RWPE1 (cell line): ENCODE measurements at regions not wholly inside any gene's neighbourhood (a gene's known extent, or its start where the extent isn't known, plus 50 kb on each side); places are given as distances from the start of the nearest gene placed in this dataset.
"Not testable (repeated sequence)": the region's sequence is repeated elsewhere in the genome, so short reads cannot be mapped to it uniquely, and the experiment has no call there.

Experiments
- CTCF ChIA-PET: fragments of 350-600 bp; sonication (Branson Sonifier 250); formaldehyde crosslinking; extraction: SDS; loops from one replicate; lab custom pipeline; 2021; lab: Yijun Ruan, JAX
- POLR2A ChIA-PET: fragments of 400-600 bp; formaldehyde crosslinking; extraction: SDS; loops from one replicate; lab custom pipeline; 2020; ENCODE audit warnings: antibody characterized with exemption; ENCODE audit not compliant: low non-redundant PET; lab: Yijun Ruan, JAX
- DNase-seq: peaks from one replicate; pipeline ENCODE4 v3.0.0; 2012; ENCODE audit warnings: low spot score
- H3K27ac ChIP-seq: fragments of 450-650 bp; 2 replicates; pipeline ENCODE4 v1.5.1; 2017
- TF ChIP-seq, protein P1 (sequence below): fragments of 450-650 bp; conservative IDR thresholded peaks from 2 replicates; pipeline ENCODE4 v1.5.1; 2017; ENCODE audit warnings: low read depth, mild to moderate bottlenecking

DNA sequence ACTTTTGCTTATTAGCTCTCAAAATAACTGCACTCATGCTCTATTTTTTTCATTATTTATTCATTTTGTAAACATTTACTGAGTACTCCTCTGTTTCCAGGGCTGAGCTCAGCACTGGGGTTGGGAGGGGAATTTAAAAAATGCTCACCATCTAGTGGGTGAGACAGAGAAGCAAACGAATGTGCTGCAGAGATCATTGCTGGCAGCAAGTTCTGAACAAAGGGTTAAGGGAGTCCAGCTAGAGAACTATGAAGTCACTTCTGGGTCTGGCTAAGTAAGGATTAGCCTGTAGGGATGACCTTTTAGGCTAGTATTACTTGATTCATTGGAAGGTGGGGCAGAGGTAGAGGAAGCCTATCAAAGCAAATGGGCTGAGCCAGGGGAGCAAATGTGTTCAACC is 99.1 kb upstream of the ZNF644 start:
- CTCF ChIA-PET, result interaction anchor here (0.6 kb wide), 1 partner anchor 288 kb away, joined by 4 read pairs; no protein-coding TSS in a partner anchor
- POLR2A ChIA-PET, result no interaction called here
- no peak for DNase-seq
- TF ChIP-seq, protein P1, sequence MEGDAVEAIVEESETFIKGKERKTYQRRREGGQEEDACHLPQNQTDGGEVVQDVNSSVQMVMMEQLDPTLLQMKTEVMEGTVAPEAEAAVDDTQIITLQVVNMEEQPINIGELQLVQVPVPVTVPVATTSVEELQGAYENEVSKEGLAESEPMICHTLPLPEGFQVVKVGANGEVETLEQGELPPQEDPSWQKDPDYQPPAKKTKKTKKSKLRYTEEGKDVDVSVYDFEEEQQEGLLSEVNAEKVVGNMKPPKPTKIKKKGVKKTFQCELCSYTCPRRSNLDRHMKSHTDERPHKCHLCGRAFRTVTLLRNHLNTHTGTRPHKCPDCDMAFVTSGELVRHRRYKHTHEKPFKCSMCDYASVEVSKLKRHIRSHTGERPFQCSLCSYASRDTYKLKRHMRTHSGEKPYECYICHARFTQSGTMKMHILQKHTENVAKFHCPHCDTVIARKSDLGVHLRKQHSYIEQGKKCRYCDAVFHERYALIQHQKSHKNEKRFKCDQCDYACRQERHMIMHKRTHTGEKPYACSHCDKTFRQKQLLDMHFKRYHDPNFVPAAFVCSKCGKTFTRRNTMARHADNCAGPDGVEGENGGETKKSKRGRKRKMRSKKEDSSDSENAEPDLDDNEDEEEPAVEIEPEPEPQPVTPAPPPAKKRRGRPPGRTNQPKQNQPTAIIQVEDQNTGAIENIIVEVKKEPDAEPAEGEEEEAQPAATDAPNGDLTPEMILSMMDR, result no peak
- no peak overlapping the region for H3K27ac ChIP-seq

DNA sequence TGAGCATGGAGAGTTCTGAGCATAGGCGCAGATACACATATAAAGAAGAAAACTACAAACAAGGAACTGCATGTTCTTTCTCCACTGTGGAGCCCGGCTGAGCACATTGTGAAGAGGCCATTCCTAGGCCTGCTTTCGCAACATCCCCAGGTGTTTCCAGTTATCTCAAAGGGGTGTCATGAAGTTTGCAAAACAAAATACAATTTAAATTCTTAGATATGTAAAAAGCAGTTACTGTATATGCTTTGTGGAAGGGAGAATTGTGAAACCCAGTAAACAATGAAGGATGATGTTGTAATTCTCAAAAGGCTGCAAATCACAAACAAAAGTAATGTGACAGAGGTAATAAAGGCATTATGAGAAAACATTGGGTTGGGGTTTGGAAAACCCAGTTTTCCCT is 98.6 kb upstream of the ZNF644 start:
- DNase-seq, result no peak
- ChIA-PET POLR2A (no interaction called here), CTCF (no interaction called here)
- no peak overlapping the region for H3K27ac ChIP-seq
- TF ChIP-seq, protein P1, result no peak

DNA sequence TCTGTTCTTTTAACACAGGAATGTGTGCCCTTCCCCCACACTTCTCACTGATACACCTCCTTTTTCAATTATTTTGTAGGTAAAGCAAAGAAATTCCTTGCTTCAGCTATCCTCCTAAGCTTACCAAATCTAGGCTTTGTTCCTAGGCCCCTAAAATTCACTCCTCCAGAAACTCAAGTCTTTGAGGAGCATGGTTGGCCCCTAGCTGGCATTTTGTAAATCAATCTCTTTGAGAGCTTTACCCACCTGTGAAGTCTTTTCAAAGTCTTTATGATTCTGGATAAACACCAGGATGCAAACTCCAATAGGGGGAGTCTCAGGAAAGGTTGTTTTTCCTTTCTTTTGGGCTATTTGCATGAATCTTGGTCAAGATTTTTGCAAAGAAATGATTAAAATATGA is 82.9 kb upstream of the ZNF644 start:
- H3K27ac ChIP-seq, result no peak overlapping the region
- CTCF ChIA-PET, result interaction anchor here (1.0 kb wide), 1 partner anchor 140 kb away, joined by 3 read pairs; no protein-coding TSS in a partner anchor
- DNase-seq, result no peak
- TF ChIP-seq, protein P1, result no peak
- POLR2A ChIA-PET, result no interaction called here

DNA sequence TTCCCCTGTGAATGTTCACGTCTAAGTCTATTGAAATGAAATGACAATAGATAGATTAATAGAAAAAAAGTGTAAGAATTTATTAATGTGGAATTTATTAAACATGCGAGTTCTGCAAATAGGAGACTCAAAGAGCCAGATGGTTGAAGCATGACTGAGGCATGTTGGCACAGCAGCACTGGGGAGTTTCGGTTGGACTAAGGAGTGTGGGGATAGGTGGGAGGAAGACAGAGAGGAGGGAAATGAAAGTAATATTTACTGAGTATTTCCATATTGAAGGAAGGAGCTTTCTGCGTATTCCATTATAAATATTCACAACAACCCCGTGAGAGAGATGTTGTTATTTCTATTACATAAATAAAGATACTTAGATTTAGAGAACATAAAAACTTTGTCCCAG is 79.5 kb upstream of the ZNF644 start:
- POLR2A ChIA-PET, result no interaction called here
- no peak for DNase-seq
- TF ChIP-seq, protein P1, result no peak
- CTCF ChIA-PET, result no interaction called here
- H3K27ac ChIP-seq, result no peak overlapping the region

DNA sequence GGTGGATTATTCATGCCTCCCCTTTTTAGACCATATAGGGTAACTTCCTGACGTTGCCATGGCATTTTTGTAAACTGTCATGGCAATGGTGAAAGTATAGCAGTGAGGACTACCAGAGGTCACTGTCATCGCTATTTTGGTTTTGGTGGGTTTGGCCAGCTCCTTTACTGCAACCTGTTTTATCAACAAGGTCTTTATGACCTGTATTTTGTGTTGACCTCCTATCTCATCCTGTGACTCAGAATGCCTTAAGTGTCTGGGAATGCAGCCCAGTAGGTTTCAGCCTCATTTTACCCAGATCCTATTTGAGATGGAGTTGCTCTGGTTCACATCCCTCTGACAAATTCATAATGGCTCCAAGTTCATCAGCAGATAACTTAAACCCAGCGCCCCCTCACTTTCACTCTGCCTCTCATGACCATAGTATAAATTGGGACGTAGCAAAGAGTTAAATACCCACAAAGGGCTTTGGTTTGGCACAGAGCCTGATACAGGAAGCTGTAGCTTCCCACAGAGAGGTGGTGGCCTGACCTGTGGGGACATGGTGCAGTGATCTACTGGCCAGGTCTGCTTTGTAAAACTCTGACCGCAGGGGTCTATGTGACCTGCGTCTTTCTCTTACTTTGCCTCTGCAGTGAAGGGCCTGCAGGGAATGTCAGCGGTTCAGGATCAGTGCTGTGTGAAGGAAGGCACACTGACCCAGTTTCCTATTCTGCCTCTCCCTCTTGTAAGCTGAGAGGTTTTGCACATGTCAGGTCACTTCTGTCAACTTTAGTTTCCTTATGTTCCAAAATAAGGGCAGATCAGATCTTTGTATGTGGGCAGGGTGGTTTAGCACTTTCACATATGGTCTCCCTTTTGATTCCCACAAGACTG is 78.1 kb upstream of the ZNF644 start:
- DNase-seq, result no peak
- ChIA-PET CTCF (no interaction called here), POLR2A (no interaction called here)
- no peak overlapping the region for H3K27ac ChIP-seq
- TF ChIP-seq, protein P1, result no peak

DNA sequence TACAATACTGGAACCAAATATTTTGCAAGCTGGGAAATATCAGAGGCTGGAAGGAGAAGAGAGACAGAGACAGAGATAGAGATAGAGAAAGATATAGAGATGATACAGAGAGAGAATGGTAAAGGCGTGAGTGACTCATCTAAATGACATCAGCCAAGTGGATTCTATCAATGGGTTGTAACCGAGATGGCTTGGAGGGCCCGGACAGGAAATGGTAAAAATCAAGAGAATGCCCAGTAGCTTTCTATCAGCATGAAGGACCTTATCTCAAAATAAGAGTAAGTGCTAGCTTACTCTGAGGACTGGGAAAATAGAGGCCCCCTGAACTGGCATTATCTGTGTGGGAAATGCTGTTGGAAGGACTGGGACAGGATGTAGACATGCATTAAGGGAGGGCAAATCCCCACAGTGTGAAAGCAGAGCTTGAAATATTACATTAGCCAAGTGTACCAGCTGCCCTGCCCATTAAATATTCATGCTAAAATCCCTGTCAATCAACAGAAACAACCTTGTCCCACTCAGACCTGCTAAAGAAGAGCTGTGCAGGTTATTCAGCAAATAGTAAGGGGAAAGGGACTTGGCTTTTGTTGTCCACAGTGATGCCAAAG is 76.6 kb upstream of the ZNF644 start:
- ChIA-PET POLR2A (no interaction called here), CTCF (no interaction called here)
- no peak for DNase-seq
- no peak overlapping the region for H3K27ac ChIP-seq
- TF ChIP-seq, protein P1, result no peak

DNA sequence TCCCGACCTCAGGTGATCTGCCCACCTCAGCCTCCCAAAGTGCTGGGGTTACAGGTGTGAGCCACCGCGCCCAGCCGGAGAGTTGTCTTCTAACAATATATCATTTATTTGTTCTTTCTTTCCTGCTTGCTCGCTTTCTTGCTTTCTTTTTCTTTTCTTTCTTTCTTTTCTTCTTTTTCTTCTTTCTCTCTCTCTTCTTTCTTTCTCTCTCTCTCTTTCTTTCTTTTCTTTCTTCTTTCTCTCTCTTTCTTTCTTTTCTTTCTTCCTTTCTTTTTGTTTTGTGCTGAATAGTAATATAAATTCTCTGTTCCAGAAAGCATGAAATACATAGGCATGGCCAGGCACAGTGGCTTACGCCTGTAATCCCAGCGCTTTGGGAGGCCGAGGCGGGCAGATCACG is 73.5 kb upstream of the ZNF644 start:
- DNase-seq, POLR2A ChIA-PET, CTCF ChIA-PET: not testable (repeated sequence)

More for the DNA sequence above, 73.5 kb upstream of the ZNF644 start:
- not testable (repeated sequence) for H3K27ac ChIP-seq
